NOMO-1 treated with DMSO at 0.1 percent for 48 hours (cell line): ENCODE measurements at regions not wholly inside any gene's neighbourhood (a gene's known extent, or its start where the extent isn't known, plus 50 kb on each side); places are given as distances from the start of the nearest gene placed in this dataset.
"Not testable (repeated sequence)": the region's sequence is repeated elsewhere in the genome, so short reads cannot be mapped to it uniquely, and the experiment has no call there.

Experiments used
- DNase-seq: peaks from one replicate; lab custom pipeline; 2025; ENCODE audit not compliant: unreplicated experiment; lab: John Stamatoyannopoulos, UW

DNA sequence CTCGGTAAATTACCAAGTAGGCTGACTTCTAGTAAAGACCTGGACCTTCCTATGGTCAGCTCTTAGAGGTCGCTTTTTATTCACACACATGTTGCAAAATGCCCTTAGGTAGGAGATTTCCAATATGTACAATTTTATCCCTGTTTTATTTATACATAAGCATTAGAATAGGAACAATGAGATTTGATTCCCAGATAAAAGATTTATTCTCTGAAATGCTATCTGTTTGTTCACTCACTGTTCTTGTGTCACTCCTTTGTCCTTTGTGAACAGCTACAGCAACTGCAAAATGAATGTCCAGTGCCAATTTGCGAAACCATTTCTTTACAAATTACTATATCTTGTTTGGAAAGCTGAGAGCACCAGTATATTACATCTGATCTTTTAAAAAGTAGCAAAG, 991.5 kb upstream of the TYRP1 start:
- DNase-seq = no peak

GRCh38 chr9:11702548-11702947, 990.6 kb upstream of the TYRP1 start:
- no peak for DNase-seq

- DNase-seq = not testable (repeated sequence)
Measured at GRCh38 chr9:11704198-11704597, 989.0 kb upstream of the TYRP1 start.

DNA sequence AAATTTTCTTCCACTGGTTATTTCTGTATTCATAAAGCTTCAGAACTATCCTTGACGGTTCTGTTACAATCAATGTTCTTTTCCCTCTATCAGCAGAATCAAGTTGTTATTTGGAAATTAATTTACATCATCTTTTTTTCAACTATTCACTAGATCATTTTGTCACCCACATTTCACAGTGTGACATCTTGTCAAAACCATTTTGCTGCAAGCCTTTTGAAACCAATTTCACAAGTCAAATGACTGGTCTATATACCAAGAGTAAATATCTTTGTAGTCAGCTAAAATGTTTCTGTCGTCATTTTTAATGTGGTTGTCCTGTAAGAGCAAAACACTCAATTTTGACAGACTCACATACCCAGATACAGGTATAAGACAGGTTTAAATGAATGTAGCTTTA, 984.3 kb upstream of the TYRP1 start:
- no peak for DNase-seq

DNA sequence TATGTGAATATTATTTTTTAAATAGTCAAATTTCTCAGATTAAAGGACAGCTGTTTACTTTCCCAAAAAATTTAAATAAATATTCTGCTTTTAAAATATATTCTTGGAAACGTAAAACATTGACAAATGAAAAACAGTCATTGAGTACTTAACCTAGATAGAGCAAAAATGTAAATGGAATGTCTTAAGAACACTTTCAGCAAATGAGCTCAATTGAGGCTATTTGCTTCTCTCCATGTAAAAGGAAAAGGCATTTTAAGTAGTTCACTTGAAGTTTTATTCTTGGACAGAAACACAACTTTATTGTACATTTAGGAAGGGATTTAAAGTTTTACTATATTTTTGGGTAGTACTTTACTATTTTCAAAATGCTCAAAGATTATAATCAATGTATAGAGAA, 983.6 kb upstream of the TYRP1 start:
- no peak for DNase-seq

DNA sequence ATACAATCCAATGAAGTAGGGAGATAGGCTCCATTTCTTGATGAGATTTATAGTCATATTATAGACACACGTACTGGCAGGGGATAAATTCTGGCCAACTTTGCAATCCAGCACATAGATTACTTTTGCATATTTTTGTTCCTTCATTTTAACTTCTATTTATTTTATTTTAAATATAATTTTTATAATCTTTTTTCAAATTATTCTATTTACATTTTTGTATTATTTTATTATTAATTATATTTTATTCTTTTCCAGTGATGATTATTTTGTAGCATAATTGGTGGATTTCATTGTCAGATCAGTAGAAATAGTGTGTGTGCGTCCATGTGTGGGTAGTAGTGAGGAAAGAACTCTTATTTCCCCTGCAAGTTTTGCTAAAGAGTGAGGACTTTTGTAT, 980.1 kb upstream of the TYRP1 start:
- no peak for DNase-seq

GRCh38 chr9:11722957-11723356, 970.2 kb upstream of the TYRP1 start:
- DNase-seq = no peak

- no peak for DNase-seq
Measured at GRCh38 chr9:11726659-11727058, 966.5 kb upstream of the TYRP1 start.

GRCh38 chr9:11735391-11735790, 957.8 kb upstream of the TYRP1 start:
- DNase-seq = no peak

DNA sequence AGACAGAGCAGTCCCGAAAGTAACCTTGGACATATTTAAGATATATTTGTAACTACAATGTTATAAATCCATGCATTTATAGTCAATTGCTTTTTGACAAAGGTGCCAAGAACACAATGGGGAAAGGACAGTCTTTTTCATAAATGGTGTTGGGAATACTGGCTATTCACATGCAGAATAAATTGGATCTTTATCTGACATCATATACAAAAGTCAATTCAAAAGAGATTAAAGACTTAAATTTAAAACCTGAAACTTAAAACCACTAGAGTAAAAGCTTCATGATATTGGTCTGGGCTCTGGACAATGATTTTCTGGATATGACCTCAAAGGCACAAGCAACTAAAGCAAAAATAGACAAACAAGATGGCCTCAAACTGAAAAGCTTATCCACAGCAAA, 950.7 kb upstream of the TYRP1 start:
- DNase-seq = no peak

GRCh38 chr9:11743356-11743755, 949.8 kb upstream of the TYRP1 start:
- DNase-seq = no peak

- DNase-seq = no peak
Measured at GRCh38 chr9:11749396-11749795, 943.8 kb upstream of the TYRP1 start.

- no peak for DNase-seq
Measured at GRCh38 chr9:11755951-11756350, 937.2 kb upstream of the TYRP1 start.

- no peak for DNase-seq
Measured at GRCh38 chr9:11757408-11757807, 935.8 kb upstream of the TYRP1 start.

DNA sequence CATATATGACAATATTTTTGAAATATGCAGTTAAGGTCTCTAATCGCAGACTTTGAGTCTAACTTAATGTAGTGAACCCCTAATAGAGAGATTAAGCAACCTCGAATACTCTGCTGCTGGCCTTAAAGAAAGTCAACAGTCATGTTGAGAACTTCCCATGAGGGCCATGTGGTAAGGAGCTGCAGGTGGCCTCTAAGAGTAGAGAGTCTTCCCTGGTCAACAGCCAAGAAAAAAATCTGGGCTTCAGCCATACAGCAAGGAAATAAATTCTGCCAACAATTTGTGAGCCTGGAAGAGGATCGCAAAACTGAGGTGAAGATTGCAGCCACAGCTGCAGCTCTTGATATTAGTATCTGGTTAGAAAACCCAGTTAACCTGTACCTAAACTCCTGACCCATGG, 935.2 kb upstream of the TYRP1 start:
- DNase-seq = no peak

DNA sequence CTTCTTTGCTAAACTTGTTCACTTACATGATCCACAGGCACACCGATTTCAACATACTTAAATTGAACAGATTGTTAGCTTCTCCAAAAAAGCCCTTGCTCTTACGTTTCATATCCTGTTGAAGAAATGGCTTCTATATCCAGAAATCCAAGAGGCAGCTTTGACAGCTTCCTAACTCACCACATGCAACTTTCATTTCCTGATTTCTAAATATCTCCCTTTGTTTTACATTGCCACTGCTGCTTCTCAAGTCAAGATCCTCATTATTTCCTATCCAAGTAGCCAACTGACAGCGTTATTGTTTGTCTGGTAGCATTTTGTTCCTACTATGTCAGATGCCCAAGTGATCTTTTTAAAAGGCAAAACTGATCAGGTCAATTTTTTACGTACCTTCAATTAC, 913.2 kb upstream of the TYRP1 start:
- no peak for DNase-seq

DNA sequence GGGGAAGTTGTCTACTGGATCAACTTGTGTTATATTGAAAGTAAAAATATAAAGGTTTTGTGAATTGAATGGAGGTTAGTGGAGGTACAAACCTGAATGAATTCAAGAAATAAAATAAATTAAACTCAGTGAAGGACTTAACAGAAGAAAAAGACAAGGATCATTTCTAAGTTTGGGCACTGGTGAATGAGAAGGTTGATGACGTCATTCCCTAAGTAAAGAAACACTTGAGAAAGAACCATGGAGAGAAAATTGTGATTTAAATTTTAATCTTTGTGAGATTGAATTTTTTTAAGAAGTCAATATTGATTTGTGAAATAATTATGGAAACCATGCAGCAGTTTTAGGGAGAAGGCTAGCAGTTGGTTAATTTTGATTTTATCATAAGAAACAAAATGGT, 900.3 kb upstream of the TYRP1 start:
- DNase-seq = no peak

- no peak for DNase-seq
Measured at GRCh38 chr9:11794984-11795383, 898.2 kb upstream of the TYRP1 start.

GRCh38 chr9:11805969-11806368, 887.2 kb upstream of the TYRP1 start:
- DNase-seq = no peak

DNA sequence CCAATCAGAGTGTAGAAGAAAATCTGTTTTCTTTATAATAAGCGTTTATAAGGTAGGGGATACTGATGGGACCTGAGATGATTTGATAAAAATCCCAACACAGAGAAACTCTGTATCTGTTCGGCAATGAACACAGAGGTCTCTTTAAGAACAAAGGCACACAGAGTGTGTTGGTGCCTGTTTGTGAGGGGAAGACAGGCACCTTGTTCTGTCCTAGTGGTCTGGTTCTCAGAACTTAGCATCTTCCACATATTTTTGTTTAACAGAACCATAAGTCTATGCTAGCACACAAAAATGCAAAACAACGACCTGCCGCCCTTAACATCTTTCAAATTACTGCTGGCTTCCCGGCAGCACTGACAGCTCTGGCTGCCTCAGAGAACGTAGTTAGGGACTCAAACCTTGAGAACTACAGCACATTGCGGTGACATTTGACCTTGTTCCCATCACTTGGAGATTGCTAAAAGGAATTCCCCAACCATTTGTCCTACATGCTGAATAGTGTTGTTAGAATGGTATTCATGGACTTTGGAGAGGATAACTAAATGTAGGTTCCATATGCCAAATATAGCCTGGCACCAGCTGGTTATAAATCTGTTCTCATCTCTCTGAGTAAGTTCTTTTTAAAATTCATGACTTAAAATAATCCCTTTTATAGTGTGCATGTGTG, 871.7 kb upstream of the TYRP1 start:
- DNase-seq = no peak

DNA sequence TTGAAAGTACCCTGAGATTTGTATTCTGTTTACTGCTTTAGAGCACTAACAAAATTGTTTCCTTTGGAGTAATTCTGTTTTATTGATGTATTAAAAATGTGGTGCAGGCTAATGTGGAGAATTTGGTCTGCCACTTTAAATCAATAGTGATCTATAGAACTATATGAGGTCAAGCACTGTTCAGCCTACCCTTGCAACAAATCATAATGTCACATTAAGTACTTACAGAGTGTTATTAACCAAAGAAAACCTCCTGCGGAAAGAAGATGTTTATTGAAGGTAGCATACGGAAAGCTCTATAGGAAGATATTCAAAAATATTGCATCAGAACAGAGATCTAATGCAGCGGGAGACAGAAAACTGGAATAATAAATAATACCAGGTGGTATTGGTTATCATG, 865.0 kb upstream of the TYRP1 start:
- DNase-seq = no peak

DNA sequence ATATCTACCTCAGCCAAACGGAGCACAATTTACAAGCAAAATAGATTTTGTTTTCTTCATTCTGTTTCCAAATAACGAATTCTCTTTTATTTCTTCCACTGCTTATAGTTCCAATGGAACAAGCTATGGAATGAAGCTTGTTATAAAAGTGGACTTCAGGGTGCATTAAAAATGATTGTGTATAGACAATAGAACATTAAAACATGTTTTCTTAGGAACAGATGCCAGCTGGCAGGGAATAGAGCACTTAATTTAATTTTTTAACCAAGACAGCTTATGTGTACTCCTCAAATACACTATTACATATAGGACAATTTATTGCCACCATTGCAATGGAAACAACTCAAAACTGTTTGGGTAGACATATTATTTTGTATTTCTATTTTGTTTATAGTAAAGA, 860.1 kb upstream of the TYRP1 start:
- DNase-seq = no peak

DNA sequence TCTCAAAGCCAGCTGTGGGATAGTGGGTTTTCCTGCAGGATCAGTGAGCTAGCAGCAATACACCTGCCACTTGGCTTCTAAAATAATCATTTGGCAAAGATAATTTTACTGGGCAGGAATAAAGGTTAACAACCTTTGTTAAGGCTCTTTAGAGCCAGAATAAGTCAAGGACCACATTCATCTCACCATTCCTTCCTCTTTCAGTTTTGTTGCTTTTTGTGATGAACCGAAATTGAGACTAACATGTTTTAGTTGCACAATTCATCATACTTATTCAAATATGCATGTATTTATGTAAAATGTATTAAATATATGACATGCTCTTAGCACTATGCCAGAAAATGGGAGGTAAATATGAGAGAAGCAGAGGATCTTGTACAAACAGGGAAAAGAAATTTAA, 824.4 kb upstream of the TYRP1 start:
- no peak for DNase-seq

GRCh38 chr9:11871852-11872251, 821.3 kb upstream of the TYRP1 start:
- DNase-seq = no peak
